Hepatic stellate cell (primary cell): ENCODE measurements at regions not wholly inside any gene's neighbourhood (a gene's known extent, or its start where the extent isn't known, plus 50 kb on each side); places are given as distances from the start of the nearest gene placed in this dataset.
"Not testable (repeated sequence)": the region's sequence is repeated elsewhere in the genome, so short reads cannot be mapped to it uniquely, and the experiment has no call there.

Source experiments
- DNase-seq: peaks from one replicate; pipeline ENCODE4 v3.0.0; 2011; ENCODE audit warnings: low spot score

DNA sequence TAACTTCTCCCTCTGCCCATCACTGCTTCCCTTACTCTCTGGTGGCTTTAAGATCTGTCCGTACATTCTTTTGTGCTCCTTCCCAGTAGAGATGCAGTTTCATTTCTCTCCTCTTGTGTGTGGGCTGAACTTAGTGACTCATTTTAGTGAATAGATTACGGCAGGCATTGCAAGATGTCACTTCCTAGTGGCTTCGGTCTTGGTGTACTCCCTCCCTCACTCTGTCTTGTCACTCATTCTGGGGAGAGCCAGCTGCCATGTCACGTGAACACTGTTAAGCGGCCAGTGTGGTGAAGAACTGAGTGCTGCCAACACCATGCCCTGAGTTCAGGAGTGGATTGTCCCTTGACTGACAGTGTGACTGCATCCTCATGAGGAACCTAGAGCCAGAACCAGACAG lies 115.9 kb downstream of the OTOR start:
- no peak for DNase-seq

DNA sequence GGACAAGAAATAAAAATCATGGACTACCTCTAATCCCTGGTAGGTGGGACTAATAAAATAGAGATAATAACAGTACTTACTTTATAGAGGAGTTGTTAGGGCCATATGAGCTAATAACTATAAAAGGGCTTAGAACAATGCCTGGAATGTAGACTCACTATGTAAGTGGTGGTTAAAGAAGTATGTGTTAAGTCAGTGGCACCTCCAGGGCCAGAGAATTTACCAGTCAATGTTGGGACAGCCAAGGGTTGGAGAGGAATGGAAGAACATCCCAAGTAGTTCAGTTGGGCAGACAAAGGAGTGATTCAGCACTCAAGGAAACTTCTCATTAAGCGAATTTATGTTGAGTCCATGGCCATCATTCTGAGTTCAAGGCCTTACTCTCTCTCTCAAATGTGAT lies 116.8 kb downstream of the OTOR start:
- no peak for DNase-seq

DNA sequence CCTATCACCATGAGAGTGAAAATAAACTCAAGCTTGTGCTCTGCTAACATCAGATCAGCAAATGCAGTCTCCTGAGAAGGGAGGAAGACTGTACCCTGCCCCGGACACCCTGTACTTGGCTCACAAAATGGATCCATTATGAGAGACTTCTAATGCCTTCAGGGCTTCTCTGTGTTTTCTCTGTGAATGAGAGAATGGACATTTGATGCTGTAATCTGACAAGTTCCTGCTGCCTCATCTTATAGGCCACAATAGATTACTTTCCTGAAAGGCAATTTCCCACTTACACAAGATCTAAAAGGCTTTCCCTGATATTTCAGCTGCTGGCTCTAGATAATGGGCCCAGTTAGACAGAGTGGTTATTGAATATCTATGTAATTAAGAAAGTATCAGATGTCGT lies 117.2 kb downstream of the OTOR start:
- DNase-seq, result no peak

GRCh38 chr20:16873124-16873523 lies 125.0 kb downstream of the OTOR start:
- DNase-seq, result not testable (repeated sequence)

DNA sequence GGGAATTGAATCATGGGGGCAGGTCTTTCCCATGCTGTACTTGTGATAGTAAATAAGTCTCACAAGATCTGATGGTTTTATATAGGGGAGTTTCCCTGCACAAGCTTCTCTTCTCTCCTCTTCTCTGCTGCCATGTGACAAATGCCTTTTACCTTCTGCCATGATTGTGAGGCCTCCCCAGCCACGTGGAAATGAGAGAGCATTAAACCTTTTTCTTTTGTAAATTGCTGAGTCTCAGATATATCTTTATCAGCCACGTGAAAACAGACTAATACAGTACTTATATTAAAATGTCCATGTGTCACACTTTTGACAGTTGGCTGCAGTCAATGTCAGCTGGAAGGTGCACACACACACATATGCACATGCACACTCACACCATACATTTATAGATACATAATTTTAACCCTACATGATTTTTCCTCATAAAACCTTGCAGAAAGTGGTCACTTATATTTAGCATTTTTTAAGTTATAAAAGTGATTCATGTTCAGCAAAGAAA lies 128.9 kb downstream of the OTOR start:
- no peak for DNase-seq

GRCh38 chr20:16885746-16886145 lies 137.6 kb downstream of the OTOR start:
- no peak for DNase-seq

- DNase-seq, result no peak
Observed at GRCh38 chr20:16898433-16898832, 150.3 kb downstream of the OTOR start.

DNA sequence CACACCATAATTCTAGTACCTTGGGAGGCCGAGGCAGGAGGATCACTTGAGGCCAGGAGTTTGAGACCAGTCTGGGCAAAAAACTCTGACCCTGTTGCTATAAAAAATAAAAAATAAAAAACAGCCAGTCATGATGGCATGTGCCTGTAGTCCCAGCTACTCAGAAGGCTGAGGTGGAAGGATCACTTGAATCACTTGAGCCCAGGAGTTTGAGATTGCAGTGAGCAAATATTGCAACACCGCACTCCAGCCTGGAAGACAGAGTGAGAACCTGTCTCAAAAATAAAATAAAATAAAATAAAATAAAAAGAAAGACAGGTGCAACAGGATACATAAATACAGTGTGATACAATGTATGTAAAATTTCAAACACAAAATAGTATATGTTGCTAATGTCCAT lies 154.5 kb downstream of the OTOR start:
- no peak for DNase-seq

DNA sequence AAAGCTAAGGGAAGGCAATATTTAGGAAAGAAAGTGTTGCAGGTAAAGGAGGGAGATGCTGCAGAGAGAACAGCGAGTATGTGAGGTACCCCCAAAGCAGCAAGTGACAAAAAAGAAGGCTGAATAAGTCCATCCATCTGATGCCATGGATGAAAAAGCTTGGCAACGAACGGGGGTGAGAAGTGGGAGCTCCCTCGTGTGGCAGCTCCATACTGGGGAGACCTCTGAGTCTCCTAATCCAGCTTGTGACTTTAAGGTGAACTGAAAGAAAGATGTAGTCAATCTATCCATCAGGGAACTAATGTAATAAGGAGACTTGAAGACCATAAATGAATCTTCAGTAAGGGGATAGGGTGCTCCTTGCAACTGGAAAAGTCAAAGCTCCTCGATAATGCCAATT lies 156.6 kb downstream of the OTOR start:
- no peak for DNase-seq

GRCh38 chr20:16914277-16914676 lies 166.1 kb downstream of the OTOR start:
- DNase-seq, result no peak

- no peak for DNase-seq
Observed at GRCh38 chr20:16916165-16916564, 168.0 kb downstream of the OTOR start.

DNA sequence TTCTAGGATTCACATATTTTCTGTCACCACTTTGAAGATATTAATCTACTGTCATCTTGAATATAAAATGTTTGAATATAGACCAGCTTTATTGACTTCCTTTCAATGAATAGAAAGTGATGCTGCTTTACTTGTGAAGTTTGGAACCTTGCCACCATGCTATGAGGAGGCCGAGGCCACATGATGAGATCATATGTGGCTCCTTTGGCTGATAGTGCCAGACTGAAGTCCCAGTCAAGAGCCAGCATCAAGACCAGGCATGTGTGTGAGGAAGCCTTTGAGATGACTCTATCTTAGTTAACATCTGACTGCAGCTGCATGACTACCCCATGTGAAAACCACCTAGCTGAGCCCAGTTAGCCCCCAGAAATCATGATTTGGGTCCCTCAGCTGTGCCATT lies 169.5 kb downstream of the OTOR start:
- DNase-seq, result no peak

- DNase-seq, result no peak
Observed at GRCh38 chr20:16918366-16918765, 170.2 kb downstream of the OTOR start.

GRCh38 chr20:16919841-16920240 lies 171.7 kb downstream of the OTOR start:
- DNase-seq, result no peak

GRCh38 chr20:16922834-16923233 lies 174.7 kb downstream of the OTOR start:
- peak; percentile 39 for DNase-seq

DNA sequence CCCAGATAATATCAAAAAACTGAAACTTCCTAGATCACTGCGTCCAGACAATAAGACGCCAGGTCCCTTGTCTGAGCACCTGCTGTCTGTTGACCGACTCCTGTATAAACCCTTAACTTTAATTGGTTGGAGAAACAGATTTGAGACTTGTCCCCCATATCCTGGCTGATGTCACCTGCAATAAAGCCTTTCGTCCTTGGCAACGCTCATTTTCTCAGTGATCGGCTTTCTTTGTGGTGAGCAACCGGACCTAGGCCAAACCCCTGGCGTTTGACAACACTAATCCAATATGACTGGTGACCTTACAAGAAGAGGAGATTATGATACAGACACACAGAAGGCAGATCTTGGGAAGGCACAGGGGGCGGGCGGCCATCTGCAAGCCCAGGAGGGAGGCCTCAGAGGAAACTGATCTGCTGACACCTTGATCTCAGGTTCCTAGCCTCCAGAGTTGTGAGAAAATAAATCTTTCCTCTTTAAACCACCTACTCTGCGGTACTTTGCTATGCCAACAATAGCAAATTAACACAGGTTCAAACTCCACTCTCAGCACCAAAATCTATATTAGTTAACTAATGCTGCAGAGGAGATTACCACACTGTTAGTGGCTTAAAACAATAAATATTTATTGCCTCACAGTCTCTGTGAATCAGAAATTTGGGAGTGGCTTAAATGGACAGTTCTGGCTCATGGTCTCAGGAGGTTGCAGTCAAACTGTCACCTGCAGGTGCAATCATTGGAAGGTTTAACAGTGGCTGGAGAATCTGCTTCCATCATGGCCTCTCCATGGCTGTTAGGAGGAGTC lies 178.7 kb downstream of the OTOR start:
- no peak for DNase-seq

DNA sequence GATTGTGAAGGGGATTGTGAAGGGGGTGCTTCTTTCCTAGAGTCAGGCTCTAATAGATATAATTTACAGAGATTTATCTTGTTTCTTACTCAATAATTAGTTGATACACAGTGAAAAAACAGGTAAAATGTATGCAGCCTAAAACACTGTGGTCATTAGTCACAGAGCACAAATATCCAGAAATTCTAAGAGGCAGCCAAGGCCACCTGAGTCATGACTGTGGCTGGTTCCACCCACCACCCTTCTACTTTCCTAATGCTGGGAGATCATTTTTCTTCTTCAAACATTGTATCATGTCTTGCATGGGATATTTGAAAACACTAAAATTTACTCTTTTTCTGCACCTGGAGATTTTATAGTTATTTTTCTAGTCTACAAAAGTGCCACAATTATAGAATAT lies 181.6 kb downstream of the OTOR start:
- no peak for DNase-seq

- DNase-seq, result no peak
Observed at GRCh38 chr20:16930656-16931055, 182.5 kb downstream of the OTOR start.

- DNase-seq, result no peak
Observed at GRCh38 chr20:16939051-16939450, 190.9 kb downstream of the OTOR start.

GRCh38 chr20:16940701-16941100 lies 192.5 kb downstream of the OTOR start:
- no peak for DNase-seq

GRCh38 chr20:16942051-16942450 lies 193.9 kb downstream of the OTOR start:
- no peak for DNase-seq

GRCh38 chr20:16942756-16943155 lies 194.6 kb downstream of the OTOR start:
- no peak for DNase-seq

GRCh38 chr20:16944745-16945144 lies 196.6 kb downstream of the OTOR start:
- DNase-seq, result no peak

DNA sequence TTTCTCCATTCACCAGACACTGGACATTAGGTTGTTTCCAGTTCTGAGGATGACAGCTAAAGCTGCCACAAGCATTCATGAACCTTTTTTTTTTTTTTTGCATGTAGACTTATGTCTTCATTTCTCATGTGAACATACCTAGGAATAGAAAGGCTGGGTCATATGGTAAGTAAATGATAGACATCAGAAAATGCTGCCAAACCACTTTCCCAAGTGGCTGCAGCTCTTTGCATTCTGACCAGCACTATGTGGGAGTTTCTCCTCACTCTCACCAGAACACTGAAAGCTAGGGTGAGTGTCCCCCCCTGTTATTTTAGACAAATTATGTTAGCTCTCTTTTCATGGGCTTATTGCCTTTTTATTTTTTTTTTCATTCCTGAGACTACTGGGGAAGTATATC lies 197.5 kb downstream of the OTOR start:
- no peak for DNase-seq
